Superior temporal gyrus (tissue), 1 donor: ENCODE measurements at regions not wholly inside any gene's neighbourhood (a gene's known extent, or its start where the extent isn't known, plus 50 kb on each side); places are given as distances from the start of the nearest gene placed in this dataset.

Experiments used
- DNase-seq: peaks from one replicate; pipeline ENCODE4 v3.0.0-alpha.2; 2016; ENCODE audit errors: extremely low spot score

GRCh38 chr4:119748853-119749252 is 120.2 kb upstream of the PDE5A start:
- DNase-seq = no peak

DNA sequence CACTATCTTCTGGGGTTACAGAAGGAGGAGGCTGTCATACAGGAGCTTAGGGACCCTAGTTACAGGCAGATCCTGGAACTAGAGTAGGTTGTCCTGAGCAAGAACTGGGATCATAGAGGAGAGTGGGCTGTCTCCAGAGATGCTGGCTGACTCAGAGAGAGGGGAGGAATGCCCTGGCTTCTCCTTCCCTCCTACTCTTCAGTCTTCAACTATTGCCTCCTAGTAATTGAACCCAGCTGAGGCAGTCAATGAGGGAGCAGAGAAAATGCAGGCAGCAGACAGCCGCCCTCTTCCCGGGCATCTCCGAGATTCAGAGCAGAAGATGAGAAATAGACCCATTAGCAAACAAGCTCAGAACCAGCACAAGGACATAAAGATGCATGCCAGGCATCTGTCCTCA is 118.3 kb upstream of the PDE5A start:
- DNase-seq = no peak

DNA sequence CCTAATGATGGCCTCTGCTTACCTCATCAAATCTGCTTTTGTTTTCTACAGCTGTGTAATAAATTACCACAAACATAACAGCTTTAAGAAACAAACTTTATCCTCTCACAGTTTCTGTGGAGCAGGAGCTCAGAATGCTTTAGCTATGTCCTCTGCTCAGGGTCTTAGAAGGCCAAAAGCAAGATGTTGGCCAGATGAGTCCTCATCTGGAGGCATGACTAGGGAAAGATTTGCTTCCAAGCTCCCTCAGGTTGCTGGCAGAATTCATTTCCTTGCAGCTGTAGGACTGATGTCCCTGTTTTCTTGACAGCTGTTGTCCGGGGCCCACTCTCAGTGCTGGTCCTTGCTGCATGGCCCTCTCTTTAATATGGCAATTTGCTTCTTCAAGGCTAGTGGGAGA is 116.7 kb upstream of the PDE5A start:
- DNase-seq = no peak

- DNase-seq = no peak
Measured at GRCh38 chr4:119744580-119744979, 116.0 kb upstream of the PDE5A start.

DNA sequence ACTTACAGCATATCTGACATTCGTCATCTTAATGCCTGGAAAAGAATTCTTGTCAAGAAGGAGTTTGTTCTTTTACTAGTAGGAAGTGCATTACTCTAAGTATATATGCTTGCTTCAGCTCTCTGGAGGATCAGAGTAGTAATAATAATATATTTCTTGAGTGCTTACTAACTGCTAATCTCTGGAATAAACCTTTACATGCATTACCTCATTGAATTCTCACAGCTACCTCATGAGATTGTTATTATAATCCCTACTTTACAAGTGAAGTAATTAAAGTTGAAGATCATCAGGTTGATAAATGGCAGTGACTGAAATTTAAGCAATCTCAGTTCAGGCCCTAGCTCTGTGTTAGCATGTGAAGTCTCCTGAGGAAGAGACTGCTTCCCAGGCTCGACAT is 115.0 kb upstream of the PDE5A start:
- no peak for DNase-seq

DNA sequence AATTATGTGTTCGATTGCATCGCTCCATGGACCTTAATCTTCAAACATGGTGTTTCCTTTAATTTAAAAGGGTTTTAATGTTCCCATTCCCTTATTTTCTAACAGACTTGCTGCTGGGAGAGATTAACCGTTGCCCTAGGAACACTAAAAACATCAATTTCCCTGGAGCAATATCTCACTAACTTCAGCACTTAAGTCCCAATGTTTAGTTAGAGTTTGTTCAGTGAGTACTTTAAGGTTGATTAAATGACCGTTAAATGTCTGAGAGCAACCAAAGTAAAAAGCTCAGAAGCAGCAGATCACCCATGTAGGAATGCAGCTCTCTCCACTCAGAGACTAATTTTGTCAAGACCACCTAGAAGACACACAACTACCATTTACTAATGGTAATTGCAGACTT is 111.2 kb upstream of the PDE5A start:
- no peak for DNase-seq

DNA sequence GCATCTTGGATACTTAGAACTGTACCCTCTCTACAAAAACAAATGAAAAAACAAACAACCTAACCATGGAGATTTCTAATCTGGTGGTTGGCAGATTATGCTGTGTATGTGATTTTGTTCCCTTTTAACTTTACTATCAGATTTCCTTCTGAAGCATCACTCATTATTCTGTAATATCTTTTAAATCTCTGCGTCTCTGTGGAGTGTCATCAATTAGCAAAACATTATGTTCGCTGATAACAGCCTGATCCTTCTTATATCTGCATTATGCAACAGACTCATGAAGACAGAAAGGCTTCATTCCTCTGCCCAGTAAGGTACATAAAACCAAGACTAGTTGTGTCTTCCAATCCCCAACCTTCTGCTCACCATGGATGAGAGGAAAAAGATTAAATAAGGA is 110.3 kb upstream of the PDE5A start:
- DNase-seq = no peak

- DNase-seq = no peak
Measured at GRCh38 chr4:119736559-119736958, 108.0 kb upstream of the PDE5A start.

GRCh38 chr4:119735165-119735651 is 106.6 kb upstream of the PDE5A start:
- DNase-seq = no peak

- DNase-seq = no peak
Measured at GRCh38 chr4:119733431-119733830, 104.8 kb upstream of the PDE5A start.

DNA sequence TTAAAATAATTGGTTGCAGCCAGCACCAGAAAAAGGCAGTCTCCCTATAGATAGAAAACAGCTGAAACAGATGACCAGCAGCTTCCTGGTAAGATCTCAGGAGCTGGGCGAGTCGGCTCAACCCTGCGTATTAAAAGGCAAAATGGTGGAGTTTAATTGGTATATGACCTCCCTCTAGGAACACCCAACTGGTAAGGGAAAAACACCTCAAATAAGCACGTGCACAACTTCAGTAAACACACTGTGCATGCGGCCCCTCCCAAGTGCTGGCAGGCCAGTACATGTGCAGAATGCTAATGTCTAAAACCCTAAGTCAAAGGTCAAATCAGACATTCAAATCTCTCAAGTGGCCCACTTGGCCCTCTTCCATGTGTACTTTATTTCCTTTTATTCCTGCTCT is 103.2 kb upstream of the PDE5A start:
- DNase-seq = no peak

GRCh38 chr4:119731146-119731742 is 102.6 kb upstream of the PDE5A start:
- DNase-seq = no peak

GRCh38 chr4:119730671-119730950 is 102.0 kb upstream of the PDE5A start:
- DNase-seq = no peak

GRCh38 chr4:119729835-119730670 is 101.4 kb upstream of the PDE5A start:
- no peak for DNase-seq

DNA sequence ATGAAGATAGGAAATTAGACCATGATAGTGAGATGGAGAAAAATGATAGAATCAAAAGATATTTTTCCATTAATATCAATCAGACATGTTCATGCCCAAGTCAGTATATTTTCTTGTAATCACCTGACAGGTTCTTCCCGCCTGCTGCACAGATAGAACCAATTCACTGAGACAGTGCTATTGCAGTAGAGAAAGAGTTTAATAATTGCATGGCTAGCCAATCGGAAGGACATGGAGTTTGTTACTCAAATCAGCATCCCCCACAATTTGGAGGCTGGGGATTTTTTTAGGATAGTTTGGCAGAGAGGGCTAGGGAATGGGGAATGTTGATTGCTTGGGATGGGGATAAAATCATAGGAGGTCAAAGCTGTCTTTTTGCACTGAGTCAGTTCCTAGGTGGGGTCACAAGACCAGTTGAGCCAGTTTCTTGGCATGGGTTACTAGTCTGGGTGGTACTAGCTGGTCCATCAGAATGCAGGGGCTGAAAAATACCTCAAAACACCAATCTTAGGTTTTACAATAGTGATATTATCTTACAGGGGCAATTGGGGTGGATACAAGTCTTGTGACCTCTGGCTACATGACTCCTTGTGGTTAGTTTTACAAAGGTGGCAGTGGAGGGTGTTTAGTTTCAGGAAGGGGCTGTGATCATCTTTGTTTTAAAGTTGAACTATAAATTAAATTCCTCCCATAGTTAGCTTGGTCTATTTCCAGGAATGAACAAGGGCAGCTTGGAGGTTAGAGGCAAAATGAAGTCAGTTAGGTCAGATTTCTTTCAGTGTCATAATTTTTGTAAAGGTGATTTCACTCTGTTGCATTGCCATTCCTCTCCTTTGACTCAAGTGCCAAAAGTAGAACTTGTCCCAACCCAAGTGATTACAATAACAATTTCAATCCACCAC is 100.3 kb upstream of the PDE5A start:
- no peak for DNase-seq

GRCh38 chr4:119728185-119728584 is 99.6 kb upstream of the PDE5A start:
- DNase-seq = no peak

- DNase-seq = peak; percentile 12
Measured at GRCh38 chr4:119726505-119726904, 97.9 kb upstream of the PDE5A start.

DNA sequence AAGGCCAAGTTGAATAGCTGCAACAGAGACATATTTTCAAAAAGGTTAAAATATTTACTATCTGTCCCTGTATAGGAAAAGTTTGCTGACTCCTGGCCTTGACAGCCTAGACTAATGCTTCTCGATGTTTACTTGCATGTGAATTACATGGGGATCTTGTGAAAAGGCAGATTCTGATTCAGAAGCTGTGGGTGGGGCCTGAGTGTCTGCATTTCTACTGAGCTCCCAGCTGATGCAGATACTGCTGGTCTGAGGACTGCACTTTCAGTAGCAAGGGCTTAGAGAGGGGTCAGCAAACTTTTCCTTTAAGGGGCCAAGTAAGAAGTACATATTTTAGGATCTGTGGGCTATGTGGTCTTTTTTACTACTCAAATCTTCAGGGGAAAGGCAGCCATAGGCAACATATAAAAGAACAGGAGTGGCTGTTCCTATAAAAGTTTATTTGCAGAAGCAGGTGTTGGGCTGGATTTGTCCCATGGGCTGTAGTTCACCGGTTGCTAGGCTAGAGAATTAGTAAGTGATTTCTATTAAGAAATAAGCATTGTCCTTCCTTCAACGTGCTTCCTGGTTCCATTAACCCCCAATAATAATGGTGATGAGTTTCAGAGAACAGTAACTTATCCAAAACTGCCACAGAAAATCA is 97.2 kb upstream of the PDE5A start:
- DNase-seq = no peak

GRCh38 chr4:119725011-119725410 is 96.4 kb upstream of the PDE5A start:
- DNase-seq = no peak

DNA sequence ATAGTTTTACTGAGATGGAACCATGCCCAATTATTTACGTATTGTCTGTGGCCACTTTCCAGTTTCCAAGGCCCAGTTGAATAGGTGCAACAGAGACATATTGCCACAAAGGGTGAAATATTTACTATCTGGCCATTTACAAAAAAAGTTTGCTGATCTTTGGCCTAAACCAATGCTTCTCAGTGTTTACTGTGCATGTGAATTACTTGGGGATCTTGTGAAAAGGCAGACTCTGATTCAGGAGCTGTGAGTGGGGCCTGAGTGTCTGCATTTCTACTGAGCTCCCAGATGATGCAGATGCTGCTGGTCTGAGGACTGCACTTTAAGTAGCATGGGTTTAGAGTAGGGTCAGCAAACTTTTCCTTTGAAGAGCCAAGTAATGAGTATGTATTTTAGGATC is 94.1 kb upstream of the PDE5A start:
- DNase-seq = no peak

- no peak for DNase-seq
Measured at GRCh38 chr4:119721878-119722277, 93.3 kb upstream of the PDE5A start.
